Right ventricle myocardium superior (tissue), 1 donor: ENCODE measurements at regions not wholly inside any gene's neighbourhood (a gene's known extent, or its start where the extent isn't known, plus 50 kb on each side); places are given as distances from the start of the nearest gene placed in this dataset.

ENCODE experiments used
- ATAC-seq: fragments of 200-7000 bp; cut with Tn5 transposase; one replicate; pipeline ENCODE4 v1.9.1; 2020; ENCODE audit warnings: mild to moderate bottlenecking; ENCODE audit not compliant: poor library complexity
- DNase-seq: peaks from one replicate; pipeline ENCODE4 v3.0.0-alpha.2; 2020
- intact Hi-C: fragments of 100-400 bp; cut with DNase I; formaldehyde crosslinking; loops from one replicate; pipeline ENCODE4 v1.11.2; 2022
- donor health status: DM: no; HTN: yes; CAD: no; lungs with severe emphysema.

- DNase-seq (no peak), ATAC-seq (no peak)
- intact Hi-C loops, result no loop called here
Measured at GRCh38 chr4:104188301-104188700, 306.4 kb downstream of the CXXC4 start.

- intact Hi-C loops, result no loop called here
- DNase-seq (no peak), ATAC-seq (no peak)
Measured at GRCh38 chr4:104169437-104169836, 325.3 kb downstream of the CXXC4 start.

GRCh38 chr4:104166749-104167148 is 327.9 kb downstream of the CXXC4 start:
- DNase-seq (no peak), ATAC-seq (no peak)
- intact Hi-C loops, result no loop called here

GRCh38 chr4:104163820-104164219 is 330.9 kb downstream of the CXXC4 start:
- DNase-seq (no peak), ATAC-seq (no peak)
- intact Hi-C loops, result no loop called here

- intact Hi-C loops, result no loop called here
Measured at GRCh38 chr4:104146048-104146447, 348.6 kb downstream of the CXXC4 start.

GRCh38 chr4:104138116-104138515 is 356.6 kb downstream of the CXXC4 start:
- ATAC-seq (no peak), DNase-seq (no peak)
- intact Hi-C loops, result no loop called here

More at GRCh38 chr4:104146048-104146447, 348.6 kb downstream of the CXXC4 start:
- no peak for ATAC-seq
- DNase-seq, result no peak

- DNase-seq, result no peak
- no peak for ATAC-seq
- intact Hi-C loops, result no loop called here
Measured at GRCh38 chr4:104129243-104129642, 365.5 kb downstream of the CXXC4 start.

GRCh38 chr4:104128850-104129213 is 365.9 kb downstream of the CXXC4 start:
- ATAC-seq, result no peak
- no peak for DNase-seq
- intact Hi-C loops, result no loop called here

- ATAC-seq (no peak), DNase-seq (no peak)
- intact Hi-C loops, result no loop called here
Measured at GRCh38 chr4:104128031-104128849, 366.5 kb downstream of the CXXC4 start.

GRCh38 chr4:104123021-104123420 is 371.7 kb downstream of the CXXC4 start:
- intact Hi-C loops, result no loop called here
- ATAC-seq (no peak), DNase-seq (no peak)

- DNase-seq (no peak), ATAC-seq (no peak)
- intact Hi-C loops, result no loop called here
Measured at GRCh38 chr4:104117776-104118175, 376.9 kb downstream of the CXXC4 start.

- DNase-seq, result no peak
- intact Hi-C loops, result no loop called here
- ATAC-seq, result no peak
Measured at GRCh38 chr4:104113850-104114249, 380.8 kb downstream of the CXXC4 start.

GRCh38 chr4:104099141-104099540 is 379.4 kb upstream of the TACR3 start:
- intact Hi-C loops, result no loop called here
- no peak for DNase-seq
- no peak for ATAC-seq

GRCh38 chr4:104093247-104093646 is 373.5 kb upstream of the TACR3 start:
- intact Hi-C loops, result no loop called here
- ATAC-seq, result no peak
- DNase-seq, result no peak

- ATAC-seq (no peak), DNase-seq (no peak)
- intact Hi-C loops, result no loop called here
Measured at GRCh38 chr4:104073229-104073628, 353.4 kb upstream of the TACR3 start.

GRCh38 chr4:104066533-104066932 is 346.7 kb upstream of the TACR3 start:
- intact Hi-C loops, result no loop called here

GRCh38 chr4:104064646-104065577 is 345.1 kb upstream of the TACR3 start:
- intact Hi-C loops, result no loop called here
- DNase-seq (peak; percentile 27), ATAC-seq (peak; percentile 68)

More at GRCh38 chr4:104066533-104066932, 346.7 kb upstream of the TACR3 start:
- ATAC-seq (no peak), DNase-seq (no peak)

GRCh38 chr4:104063341-104063740 is 343.6 kb upstream of the TACR3 start:
- intact Hi-C loops, result no loop called here
- DNase-seq, result no peak
- no peak for ATAC-seq

GRCh38 chr4:104044369-104044768 is 324.6 kb upstream of the TACR3 start:
- ATAC-seq (no peak), DNase-seq (no peak)
- intact Hi-C loops, result no loop called here

- no peak for DNase-seq
- intact Hi-C loops, result no loop called here
- no peak for ATAC-seq
Measured at GRCh38 chr4:104032896-104033295, 313.1 kb upstream of the TACR3 start.
